SK-N-DZ (cell line): ENCODE measurements at regions not wholly inside any gene's neighbourhood (a gene's known extent, or its start where the extent isn't known, plus 50 kb on each side); places are given as distances from the start of the nearest gene placed in this dataset.

Experiments used
- DNase-seq: peaks from one replicate; pipeline ENCODE4 v3.0.0-alpha.2; 2015; ENCODE audit warnings: low spot score

- no peak for DNase-seq
Observed at GRCh38 chr14:87111126-87111525, 881.9 kb downstream of the GALC start.

- DNase-seq: no peak
Observed at GRCh38 chr14:87109271-87109670, 883.7 kb downstream of the GALC start.

- DNase-seq: no peak
Observed at GRCh38 chr14:87108726-87109125, 884.3 kb downstream of the GALC start.

DNA sequence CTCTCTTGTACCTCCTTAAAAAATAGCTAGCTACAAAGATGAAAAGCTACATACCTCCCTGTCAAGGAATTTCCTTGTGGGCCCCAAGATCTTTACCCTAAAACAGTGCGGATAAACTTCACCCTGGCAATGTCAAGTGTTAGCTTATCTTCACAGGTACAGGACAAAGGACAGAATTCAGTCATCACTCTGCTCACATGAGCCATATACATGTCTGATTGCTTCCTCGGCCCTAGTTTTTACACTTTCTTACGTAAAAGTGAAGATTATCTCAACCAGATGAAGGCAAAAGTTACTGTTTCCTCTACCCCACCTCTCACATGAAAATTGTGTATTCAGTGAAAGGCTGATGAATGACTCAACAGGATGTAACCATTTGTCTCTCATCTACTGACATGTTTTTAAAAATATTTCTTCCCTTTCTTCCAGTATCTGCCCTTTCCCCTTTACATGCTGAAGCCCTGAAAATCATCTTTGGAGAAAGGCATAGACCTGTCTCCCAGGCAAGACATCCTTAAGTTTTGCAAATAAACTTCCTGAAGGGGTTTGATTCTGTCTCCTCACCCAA lies 890.1 kb downstream of the GALC start:
- DNase-seq: no peak

- DNase-seq: no peak
Observed at GRCh38 chr14:87097015-87097414, 896.0 kb downstream of the GALC start.

DNA sequence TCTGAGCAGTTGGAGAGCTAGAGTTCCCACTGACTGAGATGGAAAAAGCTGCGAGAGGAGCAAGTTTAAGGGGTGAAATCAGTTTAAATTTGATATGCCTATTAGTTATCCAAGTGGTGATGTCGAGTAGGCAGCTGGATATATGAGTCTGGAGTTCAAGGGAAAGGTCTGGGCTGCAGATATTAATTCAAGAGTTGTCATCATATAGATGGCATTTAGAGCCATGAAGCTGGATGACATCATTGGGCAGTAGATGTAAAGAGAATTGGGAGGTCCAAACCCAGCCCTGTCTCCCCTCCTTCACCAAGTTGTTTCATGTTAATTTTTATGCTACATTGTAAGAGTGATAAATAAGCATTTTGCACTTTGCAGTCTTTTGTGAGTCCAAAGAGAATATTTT lies 898.1 kb downstream of the GALC start:
- no peak for DNase-seq

- DNase-seq: no peak
Observed at GRCh38 chr14:87088588-87088987, 904.4 kb downstream of the GALC start.

DNA sequence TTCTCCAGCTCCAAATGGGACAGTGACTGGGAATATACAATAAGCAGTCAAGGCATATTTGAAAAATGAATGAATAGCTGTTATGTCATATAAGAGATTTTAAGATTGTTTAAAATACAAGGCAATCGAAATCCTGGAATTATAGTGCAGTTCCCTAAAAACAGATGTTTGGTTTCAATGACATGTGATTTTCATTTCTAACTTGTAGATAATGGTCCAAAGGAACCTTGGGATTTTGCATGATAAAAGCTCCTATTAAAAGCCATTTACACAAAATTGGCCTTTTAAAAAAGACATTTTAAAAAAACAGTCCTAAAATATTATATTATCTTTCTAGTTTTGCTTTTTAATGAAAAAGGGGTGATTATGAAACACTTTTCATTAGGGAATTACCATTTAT lies 905.1 kb downstream of the GALC start:
- no peak for DNase-seq

GRCh38 chr14:87084908-87085307 lies 908.1 kb downstream of the GALC start:
- no peak for DNase-seq

DNA sequence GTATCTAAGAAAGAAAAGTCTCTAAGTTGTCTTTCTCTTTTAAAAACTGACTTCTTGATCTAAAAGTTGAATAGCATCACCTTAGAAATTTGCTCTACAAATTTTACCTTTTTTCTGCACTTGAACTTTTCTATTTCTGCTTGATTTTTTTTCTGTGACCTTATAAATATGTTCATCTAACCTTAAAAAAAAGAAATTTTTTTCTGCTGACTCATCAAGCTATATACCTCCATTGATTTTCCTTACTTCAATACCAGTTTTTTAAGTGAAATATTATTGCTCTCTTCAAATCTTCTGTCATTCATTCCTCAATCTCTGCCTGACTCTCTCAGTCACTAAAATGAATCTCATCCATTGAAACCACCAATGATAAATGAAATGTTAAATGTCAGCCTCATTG lies 910.1 kb downstream of the GALC start:
- no peak for DNase-seq

DNA sequence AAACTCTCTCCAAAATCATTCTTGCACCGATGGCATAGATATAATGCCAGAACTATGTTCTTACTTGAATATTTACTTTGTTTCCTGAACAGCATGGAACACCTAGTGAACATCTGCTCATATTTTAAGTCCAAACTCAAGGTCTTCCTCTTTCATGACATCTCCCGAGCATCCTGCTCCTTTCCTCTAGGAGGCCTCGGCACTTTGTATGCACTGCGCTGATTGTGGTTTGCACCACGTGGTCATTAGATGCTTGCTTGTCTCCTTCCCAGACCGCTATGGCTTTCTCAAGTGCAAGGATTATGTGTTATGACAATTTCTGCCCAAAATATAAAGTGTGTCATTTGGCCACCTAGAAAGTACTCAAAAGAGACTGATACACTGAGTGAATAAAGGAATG lies 912.0 kb downstream of the GALC start:
- DNase-seq: no peak

DNA sequence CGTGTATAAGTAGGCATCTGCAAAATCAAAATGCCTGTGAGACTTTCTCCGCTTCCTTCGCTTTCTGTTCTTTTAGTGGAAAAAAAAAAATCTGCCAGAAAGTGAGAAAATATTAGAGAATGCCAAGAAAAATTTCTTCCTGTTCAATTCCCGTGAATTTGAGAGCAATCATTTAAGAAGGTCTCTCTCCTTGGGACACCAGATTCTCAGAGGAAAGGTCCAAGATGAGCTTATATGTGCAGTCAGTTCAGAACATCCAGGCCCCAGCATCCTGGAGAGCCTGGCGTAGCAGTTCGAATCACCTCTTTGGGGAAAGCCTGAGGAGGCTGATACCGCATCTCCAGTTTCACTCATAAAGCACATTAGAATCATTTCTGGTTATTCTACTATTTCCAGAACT lies 912.8 kb downstream of the GALC start:
- DNase-seq: no peak

DNA sequence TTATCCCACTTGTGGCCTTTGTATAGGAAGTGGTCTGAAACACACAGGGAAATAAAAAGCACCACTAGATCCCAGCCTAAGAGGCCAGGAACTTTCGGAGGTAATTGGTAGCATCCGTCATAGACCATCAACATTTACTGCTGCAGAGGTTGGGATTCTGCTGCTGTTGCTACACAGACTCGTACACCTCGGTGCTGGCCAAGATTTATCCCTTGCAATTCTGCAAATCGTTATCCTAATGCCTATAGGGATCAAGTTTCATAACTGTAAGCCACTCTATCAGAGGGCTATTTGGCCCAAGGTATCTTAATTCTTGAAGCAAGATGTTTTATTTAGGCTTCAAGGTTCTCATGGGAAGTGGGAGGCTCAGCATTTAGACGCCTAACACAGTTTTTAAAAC lies 913.6 kb downstream of the GALC start:
- DNase-seq: no peak

DNA sequence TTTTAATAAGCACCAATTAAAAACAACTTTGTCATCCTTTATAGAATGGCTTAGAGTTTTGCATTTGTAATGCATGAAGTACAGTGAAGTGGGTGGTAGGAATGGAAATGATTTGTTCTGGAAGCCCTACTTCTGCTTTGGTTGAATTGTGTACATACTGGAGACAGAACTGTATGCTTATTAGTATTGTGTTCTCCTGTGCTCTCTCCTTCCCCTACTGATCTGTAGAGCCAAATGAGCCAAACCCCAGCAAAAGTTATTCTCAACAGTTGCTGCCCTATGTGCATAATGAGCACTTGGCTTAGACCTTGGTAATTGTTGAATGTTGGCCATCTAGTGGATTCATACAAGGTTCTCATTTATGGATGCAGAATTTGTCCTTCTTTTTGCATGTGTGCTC lies 916.1 kb downstream of the GALC start:
- no peak for DNase-seq

GRCh38 chr14:87076146-87076545 lies 916.8 kb downstream of the GALC start:
- DNase-seq: no peak

- DNase-seq: no peak
Observed at GRCh38 chr14:87073880-87074570, 919.0 kb downstream of the GALC start.

DNA sequence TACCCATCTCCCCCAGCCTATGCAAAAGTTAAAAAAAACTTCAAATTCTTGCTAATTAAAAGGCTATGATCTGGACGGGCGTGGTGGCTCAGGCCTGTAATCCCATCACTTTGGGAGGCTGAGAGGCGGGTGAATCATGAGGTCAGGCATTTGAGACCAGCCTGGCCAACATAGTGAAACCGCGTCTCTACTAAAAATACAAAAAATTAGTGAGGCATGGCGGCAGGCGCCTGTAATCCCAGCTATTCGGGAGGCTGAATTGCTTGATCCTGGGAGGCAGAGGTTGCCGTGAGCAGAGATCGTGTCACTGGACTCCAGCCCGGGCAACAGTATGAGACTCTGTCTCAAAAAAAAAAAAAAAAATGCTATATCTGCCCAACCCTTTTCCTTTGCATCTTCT lies 925.4 kb downstream of the GALC start:
- no peak for DNase-seq

GRCh38 chr14:87067061-87067460 lies 925.9 kb downstream of the GALC start:
- DNase-seq: no peak

DNA sequence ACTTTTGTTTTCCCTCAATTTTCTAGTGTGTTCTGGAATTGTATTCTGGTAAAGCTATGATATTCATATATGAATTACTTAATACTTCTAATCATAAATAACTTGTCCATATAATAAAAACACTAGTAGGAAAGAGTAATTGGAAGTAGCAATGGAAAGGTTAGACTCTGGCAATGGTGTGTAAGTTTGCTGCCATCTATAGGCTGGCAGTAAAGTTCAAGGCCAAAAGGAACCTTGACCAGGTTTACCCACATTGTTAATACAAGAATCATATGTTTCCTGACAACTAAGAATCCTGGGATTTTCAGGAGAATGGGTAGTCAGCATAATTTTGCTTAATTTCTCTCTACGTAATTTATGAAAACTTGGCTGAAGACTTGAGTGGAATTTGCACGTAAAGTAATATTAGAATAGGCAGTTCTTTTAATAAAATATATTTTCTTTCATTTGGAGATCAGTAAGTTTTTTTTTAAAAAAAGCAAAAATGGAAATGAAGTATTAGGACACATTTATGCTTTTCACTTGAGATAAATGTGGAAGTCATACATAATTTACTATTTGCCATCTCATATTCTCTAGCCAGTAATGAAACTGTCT lies 926.7 kb downstream of the GALC start:
- no peak for DNase-seq

- DNase-seq: no peak
Observed at GRCh38 chr14:87065366-87065765, 927.6 kb downstream of the GALC start.

DNA sequence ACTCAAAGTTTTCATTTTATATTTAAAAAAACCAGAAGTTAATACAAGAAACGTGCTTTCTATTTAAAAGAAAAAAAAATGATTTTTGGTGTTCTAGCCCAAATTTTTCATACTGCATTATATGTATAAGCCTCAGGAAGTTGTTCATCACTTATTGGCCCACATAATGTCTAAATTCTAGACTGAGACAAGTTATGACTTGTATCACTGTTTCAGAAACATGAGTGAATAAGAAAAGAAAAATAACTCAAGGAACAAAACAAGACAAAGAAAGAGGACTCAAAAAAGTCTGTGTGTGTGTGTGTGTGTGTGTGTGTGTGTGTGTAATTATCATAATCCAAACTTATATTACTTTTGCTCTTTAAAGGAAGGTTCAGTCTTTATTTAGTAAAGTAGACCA lies 929.8 kb downstream of the GALC start:
- no peak for DNase-seq

- no peak for DNase-seq
Observed at GRCh38 chr14:87060405-87060804, 932.6 kb downstream of the GALC start.

- DNase-seq: no peak
Observed at GRCh38 chr14:87059060-87059839, 933.7 kb downstream of the GALC start.
